ENCODE measurements at regions not wholly inside any gene's neighbourhood (a gene's known extent, or its start where the extent isn't known, plus 50 kb on each side); places are given as distances from the start of the nearest gene placed in this dataset.

- DNase-seq = no peak
Observed at GRCh38 chrY:15162211-15162610, 637.9 kb downstream of the NLGN4Y start.

- no peak for DNase-seq
Observed at GRCh38 chrY:15179890-15180289, 655.6 kb downstream of the NLGN4Y start.

DNA sequence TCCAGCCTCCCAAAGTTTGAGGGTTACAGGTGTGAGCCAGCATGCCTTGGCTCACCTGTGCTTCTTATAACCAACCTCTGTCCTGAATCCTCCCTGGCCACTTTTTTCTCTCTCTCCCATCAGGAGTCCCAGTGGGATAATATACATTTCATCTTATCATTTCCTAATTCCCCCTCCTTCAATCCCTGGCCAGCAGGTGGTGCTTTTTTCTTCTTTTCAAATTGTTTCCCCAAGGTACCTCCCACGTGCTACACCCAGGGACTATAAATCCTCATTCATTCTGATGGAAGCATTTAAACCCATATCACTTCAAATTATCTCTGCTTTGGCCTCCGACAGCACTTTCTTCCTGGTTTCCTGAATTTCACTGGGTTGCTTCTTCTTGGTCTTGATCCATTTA, 704.7 kb downstream of the NLGN4Y start:
- peak in 1 of 2 experiments; percentile 1 for DNase-seq

GRCh38 chrY:15239596-15240132, 715.3 kb downstream of the NLGN4Y start:
- no peak for DNase-seq

DNA sequence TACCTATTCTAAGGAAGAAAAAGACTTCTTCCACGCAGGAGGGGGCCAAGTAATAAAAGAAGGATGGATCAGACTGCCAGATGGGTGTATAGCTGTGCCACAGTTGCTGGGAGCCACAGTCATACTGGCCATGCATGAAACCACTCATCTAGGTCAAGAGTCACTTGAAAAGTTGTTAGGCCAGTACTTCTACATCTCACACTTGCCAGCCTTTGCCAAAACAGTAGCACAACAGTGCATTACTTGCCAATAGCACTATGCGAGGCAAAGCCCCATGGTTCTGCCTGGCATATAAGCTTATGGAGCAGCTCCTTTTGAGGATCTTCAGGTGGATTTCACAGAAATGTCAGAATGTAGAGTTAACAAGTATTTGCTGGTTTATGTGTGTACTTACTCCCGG, 735.0 kb downstream of the NLGN4Y start:
- no peak for DNase-seq

DNA sequence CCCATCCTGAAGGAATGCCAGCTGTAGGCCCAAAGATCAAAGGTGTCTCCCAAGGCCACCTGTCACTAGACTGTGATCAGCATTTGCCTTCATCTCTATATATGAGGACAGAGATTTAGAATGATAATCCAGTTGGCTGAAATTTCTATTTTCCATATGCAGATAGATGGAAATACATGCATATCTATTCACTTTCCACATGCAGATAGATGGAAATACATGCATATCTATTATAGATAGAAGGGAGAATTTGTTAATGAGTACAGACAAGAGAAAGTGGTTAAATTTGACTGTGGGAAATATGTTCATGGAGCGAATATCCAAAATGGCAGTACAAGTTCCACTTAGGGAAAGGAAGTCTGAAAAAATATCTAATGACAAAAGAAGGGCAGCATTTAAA, 762.2 kb downstream of the NLGN4Y start:
- DNase-seq = peak; percentile 1 to 5

- no peak for DNase-seq
Observed at GRCh38 chrY:15289821-15290220, 765.5 kb downstream of the NLGN4Y start.

DNA sequence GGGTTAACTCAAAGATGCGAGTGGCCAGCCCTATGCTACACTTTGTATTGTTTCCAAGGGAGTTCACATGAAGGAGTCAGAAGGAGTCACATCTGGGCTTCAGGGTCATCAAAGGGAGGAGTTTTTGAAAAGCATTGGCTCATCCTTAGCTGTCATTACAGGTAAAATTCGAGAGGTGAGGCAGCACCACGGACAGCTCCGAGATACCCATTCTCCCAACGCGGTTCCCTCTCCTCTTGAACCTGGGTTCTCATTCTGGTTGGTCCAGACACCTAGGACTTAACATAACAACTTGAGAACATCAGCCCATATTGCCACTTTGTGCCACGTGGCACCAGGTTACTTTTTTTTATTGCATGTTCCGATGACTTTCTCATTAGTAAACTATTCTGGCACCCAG, 768.6 kb downstream of the NLGN4Y start:
- no peak for DNase-seq

- DNase-seq = no peak
Observed at GRCh38 chrY:15301879-15302278, 777.5 kb downstream of the NLGN4Y start.

GRCh38 chrY:15312166-15312565, 787.8 kb downstream of the NLGN4Y start:
- no peak for DNase-seq

DNA sequence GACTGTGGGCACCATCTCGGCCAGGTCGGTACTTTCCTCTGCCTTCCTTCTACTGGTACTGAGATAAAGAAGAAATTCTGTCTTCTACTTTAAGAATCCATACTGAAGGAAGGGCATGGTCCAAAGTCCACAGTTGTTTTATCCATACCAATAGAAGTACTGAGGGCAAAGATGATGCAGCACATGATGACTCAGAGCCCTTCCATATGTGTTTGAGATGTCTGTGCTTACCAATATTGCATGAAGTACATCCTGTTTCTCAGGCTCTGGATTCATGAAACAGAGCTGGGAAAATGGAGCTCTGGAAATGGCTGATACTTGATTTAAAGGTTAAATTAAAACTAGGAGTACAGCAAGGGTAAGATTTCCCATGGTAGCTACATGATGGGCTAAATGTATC, 799.9 kb downstream of the NLGN4Y start:
- no peak for DNase-seq

- no peak for DNase-seq
Observed at GRCh38 chrY:15325201-15325600, 800.9 kb downstream of the NLGN4Y start.

- DNase-seq = no peak
Observed at GRCh38 chrY:15326673-15327072, 802.3 kb downstream of the NLGN4Y start.

- no peak for DNase-seq
Observed at GRCh38 chrY:15328848-15329247, 804.5 kb downstream of the NLGN4Y start.

DNA sequence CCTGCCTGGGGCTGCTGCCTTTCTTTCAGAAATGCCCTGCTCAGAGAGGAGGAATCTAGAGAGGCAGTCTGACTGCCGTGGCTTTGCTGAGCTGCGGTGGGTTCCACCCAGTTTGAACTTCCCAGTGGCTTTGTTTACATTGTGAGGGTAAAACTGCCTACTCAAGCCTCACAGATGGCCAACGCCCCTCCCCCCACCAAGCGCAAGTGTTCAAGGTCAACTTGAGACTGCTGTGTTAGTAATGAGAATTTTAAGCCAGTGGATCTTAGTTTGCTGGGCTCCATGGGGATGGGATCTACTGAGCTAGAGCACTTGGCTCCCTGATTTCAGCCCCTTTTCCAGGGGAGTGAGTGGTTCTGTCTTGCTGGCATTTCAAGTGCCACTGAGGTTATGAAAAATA, 819.2 kb downstream of the NLGN4Y start:
- DNase-seq = peak in 1 of 2 experiments; percentile 0

DNA sequence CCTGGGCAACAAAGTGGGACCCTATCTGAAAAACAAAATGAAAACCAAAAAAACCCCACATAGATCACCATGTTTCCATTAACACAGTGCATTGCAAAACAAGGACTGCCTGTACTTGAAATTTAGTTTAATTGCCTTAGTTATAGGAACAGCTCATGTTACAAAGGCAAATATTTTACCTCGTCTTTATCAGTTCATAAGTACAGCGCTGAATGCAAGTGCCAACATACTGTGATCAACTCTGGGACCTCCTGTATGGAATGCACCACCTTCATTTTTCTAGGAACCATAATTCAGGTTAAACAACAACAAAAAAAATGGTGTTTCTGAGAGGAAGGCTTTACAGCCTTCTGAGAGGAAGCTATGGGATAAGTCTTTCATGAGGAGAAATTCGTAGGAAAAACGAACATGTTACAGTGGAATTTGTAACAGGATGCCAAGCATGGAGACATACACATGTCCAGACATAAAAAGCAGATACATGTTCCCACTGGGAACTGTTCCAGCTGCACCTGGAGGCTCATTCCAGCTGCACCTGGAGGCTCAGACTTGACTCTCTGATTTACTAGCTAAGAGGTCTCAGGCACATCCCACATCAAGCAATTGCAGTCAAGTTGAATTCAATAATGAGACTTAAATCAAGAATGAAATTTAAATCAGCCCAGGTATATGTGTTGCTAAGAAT, 821.3 kb downstream of the NLGN4Y start:
- DNase-seq = peak in 1 of 2 experiments; percentile 33

DNA sequence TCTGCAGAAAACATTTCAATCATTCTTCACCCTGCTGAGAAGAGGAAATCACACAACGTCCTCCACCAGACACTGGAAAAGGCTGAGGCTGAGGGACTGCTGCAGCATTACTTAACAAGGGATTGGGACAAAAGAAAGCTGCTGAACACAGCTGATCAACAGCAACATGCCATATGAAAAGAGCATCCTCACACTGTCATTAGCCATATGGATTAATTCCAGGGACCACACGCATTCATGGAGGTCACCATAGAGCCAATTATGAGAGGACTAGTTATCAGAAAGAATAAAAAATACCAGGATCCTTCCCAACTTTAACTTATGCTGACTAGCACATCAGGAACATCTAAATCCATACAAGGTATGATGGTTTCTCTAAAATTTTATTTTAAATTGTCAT, 825.0 kb downstream of the NLGN4Y start:
- DNase-seq = no peak

DNA sequence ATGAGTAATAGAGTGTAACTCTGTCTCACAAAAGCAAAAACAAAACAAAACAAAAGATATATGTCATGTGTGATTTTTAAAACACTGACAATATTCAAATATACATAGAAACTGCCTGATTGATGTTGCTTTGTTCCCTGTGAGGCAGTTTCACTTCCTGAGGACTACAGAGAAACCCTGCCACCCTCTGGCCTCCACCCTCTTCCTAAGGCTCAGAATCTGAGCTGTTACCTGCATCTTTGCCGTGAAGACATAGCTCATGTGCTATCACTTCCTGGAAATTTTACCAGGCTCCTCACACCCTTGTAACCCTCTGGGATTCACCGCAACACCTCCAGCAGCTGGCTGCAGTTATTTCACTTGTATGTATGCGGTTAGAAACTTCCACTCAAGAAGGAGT, 831.0 kb downstream of the NLGN4Y start:
- no peak for DNase-seq

- DNase-seq = no peak
Observed at GRCh38 chrY:15360471-15360870, 836.1 kb downstream of the NLGN4Y start.

DNA sequence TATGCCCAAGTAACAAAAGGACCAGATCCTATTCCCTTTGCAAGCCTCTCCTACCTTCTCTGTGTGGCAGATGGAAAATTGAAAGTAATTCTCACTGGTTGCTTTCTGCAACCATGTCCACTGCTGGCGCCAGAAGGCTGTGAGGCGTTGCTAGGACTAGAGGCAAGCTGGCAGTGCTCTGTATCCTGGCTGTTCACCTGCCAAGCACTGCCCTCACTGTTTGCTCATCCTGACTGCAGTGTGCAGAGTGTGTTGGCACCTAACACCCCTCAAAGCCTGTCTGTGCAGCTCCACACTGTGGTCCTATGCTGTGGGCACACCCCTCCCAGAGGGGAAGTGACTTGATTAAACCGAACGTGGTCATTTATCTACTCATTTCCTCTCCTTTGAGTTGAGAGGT, 840.7 kb downstream of the NLGN4Y start:
- peak in 1 of 2 experiments; percentile 0 for DNase-seq

- DNase-seq = no peak
Observed at GRCh38 chrY:15368786-15369185, 844.5 kb downstream of the NLGN4Y start.

- no peak for DNase-seq
Observed at GRCh38 chrY:15385178-15385577, 860.8 kb downstream of the NLGN4Y start.

- no peak for DNase-seq
Observed at GRCh38 chrY:15397556-15398280, 873.4 kb downstream of the NLGN4Y start.

DNA sequence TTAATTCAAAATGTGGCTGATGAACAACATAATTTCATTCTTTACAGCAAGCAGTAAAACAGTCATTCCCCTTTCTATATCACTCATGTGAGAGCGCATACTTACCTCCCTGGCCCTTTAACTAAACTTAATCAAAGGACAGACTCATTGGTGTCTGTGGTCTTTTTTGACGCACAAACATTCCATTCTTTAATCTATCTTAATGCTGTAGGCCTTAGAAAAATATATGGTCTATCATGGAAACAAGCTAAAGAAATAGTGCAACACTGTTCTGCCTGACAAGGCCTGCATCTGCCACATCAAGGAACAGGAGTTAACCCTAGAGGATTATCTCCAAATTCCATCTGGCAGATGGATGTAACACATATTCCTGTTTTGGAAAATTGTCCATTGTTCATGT, 878.1 kb downstream of the NLGN4Y start:
- no peak for DNase-seq

All from NCI-H526 (cell line).